IPS-15b (cell line): ENCODE measurements at regions not wholly inside any gene's neighbourhood (a gene's known extent, or its start where the extent isn't known, plus 50 kb on each side); places are given as distances from the start of the nearest gene placed in this dataset.

Source experiments
- H3K27me3 ChIP-seq: one replicate; pipeline ENCODE4 v1.6.1; 2013; ENCODE audit warnings: low read length; ENCODE audit not compliant: control insufficient read depth, insufficient read depth
- H3K36me3 ChIP-seq: one replicate; pipeline ENCODE4 v1.6.1; 2013; ENCODE audit warnings: low read length; ENCODE audit not compliant: control insufficient read depth, insufficient read depth
- H3K4me1 ChIP-seq: one replicate; pipeline ENCODE4 v1.6.1; 2013; ENCODE audit warnings: mild to moderate bottlenecking, low read length; ENCODE audit not compliant: control insufficient read depth, insufficient read depth
- H3K4me3 ChIP-seq: one replicate; pipeline ENCODE4 v1.5.1; 2013; ENCODE audit warnings: low read depth, low read length
- H3K9ac ChIP-seq: one replicate; pipeline ENCODE4 v1.6.1; 2013; ENCODE audit warnings: low read depth, mild to moderate bottlenecking, low read length
- H3K9me3 ChIP-seq: one replicate; pipeline ENCODE4 v1.6.1; 2013; ENCODE audit warnings: mild to moderate bottlenecking, low read length; ENCODE audit not compliant: control insufficient read depth, insufficient read depth

GRCh38 chrX:9327086-9327746 is 137.6 kb upstream of the TBL1X start:
- Histone ChIP-seq H3K36me3 (no peaks in the 10 kb centered on the region), H3K9ac (no peak overlapping the region), H3K27me3 (no peaks in the 10 kb centered on the region), H3K4me1 (no peaks in the 10 kb centered on the region), H3K9me3 (no peaks in the 10 kb centered on the region), H3K4me3 (no peak overlapping the region)

- Histone ChIP-seq H3K4me3 (no peak overlapping the region), H3K9ac (no peak overlapping the region), H3K9me3 (no peaks in the 10 kb centered on the region), H3K27me3 (no peaks in the 10 kb centered on the region), H3K4me1 (no peaks in the 10 kb centered on the region), H3K36me3 (no peaks in the 10 kb centered on the region)
These were observed 137.1 kb upstream of the TBL1X start for GRCh38 chrX:9327747-9328145.

GRCh38 chrX:9329056-9329455 is 135.8 kb upstream of the TBL1X start:
- Histone ChIP-seq H3K9me3 (no peaks in the 10 kb centered on the region), H3K4me1 (no peaks in the 10 kb centered on the region), H3K9ac (no peak overlapping the region), H3K36me3 (no peaks in the 10 kb centered on the region), H3K4me3 (no peak overlapping the region), H3K27me3 (no peaks in the 10 kb centered on the region)

GRCh38 chrX:9330249-9330982 is 134.4 kb upstream of the TBL1X start:
- Histone ChIP-seq H3K4me3 (no peak overlapping the region), H3K36me3 (no peaks in the 10 kb centered on the region), H3K27me3 (no peaks in the 10 kb centered on the region)

GRCh38 chrX:9333873-9334560 is 130.8 kb upstream of the TBL1X start:
- no peak overlapping the region for H3K4me3 ChIP-seq
- H3K9me3 ChIP-seq: no peaks in the 10 kb centered on the region
- no peaks in the 10 kb centered on the region for H3K4me1 ChIP-seq
- no peaks in the 10 kb centered on the region for H3K36me3 ChIP-seq
- H3K27me3 ChIP-seq: no peaks in the 10 kb centered on the region
- H3K9ac ChIP-seq: no peak overlapping the region

More at GRCh38 chrX:9330249-9330982, 134.4 kb upstream of the TBL1X start:
- no peaks in the 10 kb centered on the region for H3K9me3 ChIP-seq
- H3K4me1 ChIP-seq: no peaks in the 10 kb centered on the region
- H3K9ac ChIP-seq: no peak overlapping the region

GRCh38 chrX:9335251-9335650 is 129.6 kb upstream of the TBL1X start:
- Histone ChIP-seq H3K4me3 (no peak overlapping the region), H3K9ac (no peak overlapping the region), H3K27me3 (no peaks in the 10 kb centered on the region), H3K36me3 (no peaks in the 10 kb centered on the region), H3K4me1 (no peaks in the 10 kb centered on the region), H3K9me3 (no peaks in the 10 kb centered on the region)

- Histone ChIP-seq H3K36me3 (no peaks in the 10 kb centered on the region), H3K9me3 (no peaks in the 10 kb centered on the region), H3K4me1 (peaks cover 7% of the 10 kb centered on the region)
These were observed 128.4 kb upstream of the TBL1X start for GRCh38 chrX:9336456-9336855.

GRCh38 chrX:9337046-9337445 is 127.8 kb upstream of the TBL1X start:
- Histone ChIP-seq H3K4me1 (peaks cover 7% of the 10 kb centered on the region), H3K9me3 (no peaks in the 10 kb centered on the region), H3K9ac (no peak overlapping the region), H3K4me3 (no peak overlapping the region), H3K36me3 (no peaks in the 10 kb centered on the region), H3K27me3 (no peaks in the 10 kb centered on the region)

More at GRCh38 chrX:9336456-9336855, 128.4 kb upstream of the TBL1X start:
- Histone ChIP-seq H3K4me3 (no peak overlapping the region), H3K9ac (no peak overlapping the region), H3K27me3 (no peaks in the 10 kb centered on the region)

- H3K27me3 ChIP-seq: no peaks in the 10 kb centered on the region
These were observed 125.9 kb upstream of the TBL1X start for GRCh38 chrX:9338986-9339385.

GRCh38 chrX:9339603-9340491 is 125.0 kb upstream of the TBL1X start:
- H3K4me3 ChIP-seq: no peak overlapping the region
- H3K9ac ChIP-seq: no peak overlapping the region

More at GRCh38 chrX:9338986-9339385, 125.9 kb upstream of the TBL1X start:
- Histone ChIP-seq H3K9ac (no peak overlapping the region), H3K4me1 (peaks cover 7% of the 10 kb centered on the region), H3K4me3 (no peak overlapping the region), H3K9me3 (no peaks in the 10 kb centered on the region), H3K36me3 (no peaks in the 10 kb centered on the region)

GRCh38 chrX:9340598-9341290 is 124.1 kb upstream of the TBL1X start:
- Histone ChIP-seq H3K9me3 (no peaks in the 10 kb centered on the region), H3K27me3 (no peaks in the 10 kb centered on the region), H3K4me1 (peaks cover 7% of the 10 kb centered on the region), H3K4me3 (no peak overlapping the region), H3K9ac (no peak overlapping the region), H3K36me3 (no peaks in the 10 kb centered on the region)

More at GRCh38 chrX:9339603-9340491, 125.0 kb upstream of the TBL1X start:
- Histone ChIP-seq H3K9me3 (no peaks in the 10 kb centered on the region), H3K27me3 (no peaks in the 10 kb centered on the region), H3K36me3 (no peaks in the 10 kb centered on the region), H3K4me1 (peaks cover 7% of the 10 kb centered on the region)
